ENCODE measurements at regions not wholly inside any gene's neighbourhood (a gene's known extent, or its start where the extent isn't known, plus 50 kb on each side); places are given as distances from the start of the nearest gene placed in this dataset.

DNA sequence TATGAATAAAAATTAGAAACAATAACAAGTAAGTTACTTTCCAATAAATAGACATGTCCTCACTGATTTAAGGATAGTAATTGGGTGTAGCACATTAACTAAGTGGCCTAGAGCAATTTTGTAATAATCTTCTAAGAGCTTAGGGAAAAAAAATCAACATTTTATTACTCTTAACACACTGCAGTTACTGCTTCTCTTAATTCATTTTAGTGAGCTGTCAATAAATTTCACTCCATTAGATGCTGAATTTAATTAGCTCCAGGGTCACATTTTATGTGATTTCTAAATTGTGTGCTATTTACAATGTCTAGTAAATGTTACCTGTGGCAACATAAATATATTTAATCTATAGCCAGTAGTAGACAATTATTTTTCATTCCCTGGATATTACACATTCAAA is 612.0 kb downstream of the C4orf33 start:
- intact Hi-C loops (cut with micrococcal nuclease) = loop anchor here (1.0 kb wide), 1 partner anchor 32 kb away; no protein-coding TSS in a partner anchor
- no peak overlapping the region for H3K56ac ChIP-seq (ENCODE audit: extremely low read depth, insufficient read depth, low read length)
- no peak overlapping the region for H4K5ac ChIP-seq (ENCODE audit: low read depth, low read length)
- no peaks in the 10 kb centered on the region for H4K20me1 ChIP-seq (ENCODE audit: insufficient read depth, low read length)
- CTCF ChIA-PET = no interaction called here
- H3K9me3 ChIP-seq (ENCODE audit: control insufficient read depth, insufficient read depth, low read length) = peaks cover 2% of the 10 kb centered on the region; the same call in 1 of the 2 replicates
- ATAC-seq (ENCODE audit: low read depth) (no peak), DNase-seq (no peak)
- H3K27ac ChIP-seq (ENCODE audit: insufficient read depth, low read length) = no peak overlapping the region
- H3K79me1 ChIP-seq (ENCODE audit: low read depth in 1 of 2, low read length in 2 of 2) = no peaks in the 10 kb centered on the region
- in situ Hi-C loops (cut with MboI; ENCODE audit: low sequenced_read_pairs) = no loop called here
- H2BK20ac ChIP-seq (ENCODE audit: low read depth, low read length) = no peak overlapping the region
- no peaks in the 10 kb centered on the region for H3K36me3 ChIP-seq (ENCODE audit: control insufficient read depth, insufficient read depth, low read length)
- no peak overlapping the region for H2AK9ac ChIP-seq (replicated peaks; ENCODE audit: low read depth, low read length, poor library complexity)
- no peak overlapping the region for H3K14ac ChIP-seq (replicated peaks; ENCODE audit: low read depth, low read length)
- H3K4me1 ChIP-seq (ENCODE audit: control insufficient read depth, insufficient read depth, low read length) = no peaks in the 10 kb centered on the region
- H3K27me3 ChIP-seq (ENCODE audit: control insufficient read depth, insufficient read depth, low read length) = no peaks in the 10 kb centered on the region
- BruUV-seq (replicated peaks) = no TSS peak
- TF ChIP-seq, protein P1, sequence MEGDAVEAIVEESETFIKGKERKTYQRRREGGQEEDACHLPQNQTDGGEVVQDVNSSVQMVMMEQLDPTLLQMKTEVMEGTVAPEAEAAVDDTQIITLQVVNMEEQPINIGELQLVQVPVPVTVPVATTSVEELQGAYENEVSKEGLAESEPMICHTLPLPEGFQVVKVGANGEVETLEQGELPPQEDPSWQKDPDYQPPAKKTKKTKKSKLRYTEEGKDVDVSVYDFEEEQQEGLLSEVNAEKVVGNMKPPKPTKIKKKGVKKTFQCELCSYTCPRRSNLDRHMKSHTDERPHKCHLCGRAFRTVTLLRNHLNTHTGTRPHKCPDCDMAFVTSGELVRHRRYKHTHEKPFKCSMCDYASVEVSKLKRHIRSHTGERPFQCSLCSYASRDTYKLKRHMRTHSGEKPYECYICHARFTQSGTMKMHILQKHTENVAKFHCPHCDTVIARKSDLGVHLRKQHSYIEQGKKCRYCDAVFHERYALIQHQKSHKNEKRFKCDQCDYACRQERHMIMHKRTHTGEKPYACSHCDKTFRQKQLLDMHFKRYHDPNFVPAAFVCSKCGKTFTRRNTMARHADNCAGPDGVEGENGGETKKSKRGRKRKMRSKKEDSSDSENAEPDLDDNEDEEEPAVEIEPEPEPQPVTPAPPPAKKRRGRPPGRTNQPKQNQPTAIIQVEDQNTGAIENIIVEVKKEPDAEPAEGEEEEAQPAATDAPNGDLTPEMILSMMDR (conservative IDR thresholded peaks at IDR 0.05; ENCODE audit: low read depth, low read length) = no peak
- TF ChIP-seq RFX5 (IDR thresholded peaks at IDR 0.05; ENCODE audit: low read depth, low read length) (no peak), MXI1 (IDR thresholded peaks at IDR 0.05; ENCODE audit: borderline replicate concordance, low read depth, low read length) (no peak), BHLHE40 (IDR thresholded peaks at IDR 0.05; ENCODE audit: low read depth, low read length) (no peak), MAZ (IDR thresholded peaks at IDR 0.05; ENCODE audit: borderline replicate concordance, low read depth, low read length) (no peak), CEBPB (IDR thresholded peaks at IDR 0.05; ENCODE audit: low read depth, low read length) (no peak), FOS (IDR thresholded peaks at IDR 0.05; ENCODE audit: low read depth, low read length) (no peak), SMC3 (IDR thresholded peaks at IDR 0.05; ENCODE audit: low read depth, low read length) (no peak), POLR2A (IDR thresholded peaks at IDR 0.05; ENCODE audit: low read depth, low read length) (no peak), RAD21 (IDR thresholded peaks at IDR 0.05; ENCODE audit: low read length) (no peak), NFE2L2 (IDR thresholded peaks at IDR 0.05; ENCODE audit: low read depth, low read length) (no peak), CHD1 (IDR thresholded peaks at IDR 0.05; ENCODE audit: low read depth, low read length) (no peak), RCOR1 (IDR thresholded peaks at IDR 0.05; ENCODE audit: insufficient replicate concordance, low read length) (no peak), MAFK (IDR thresholded peaks at IDR 0.05; ENCODE audit: low read depth, low read length) (no peak)
- TF ChIP-seq, protein P2, sequence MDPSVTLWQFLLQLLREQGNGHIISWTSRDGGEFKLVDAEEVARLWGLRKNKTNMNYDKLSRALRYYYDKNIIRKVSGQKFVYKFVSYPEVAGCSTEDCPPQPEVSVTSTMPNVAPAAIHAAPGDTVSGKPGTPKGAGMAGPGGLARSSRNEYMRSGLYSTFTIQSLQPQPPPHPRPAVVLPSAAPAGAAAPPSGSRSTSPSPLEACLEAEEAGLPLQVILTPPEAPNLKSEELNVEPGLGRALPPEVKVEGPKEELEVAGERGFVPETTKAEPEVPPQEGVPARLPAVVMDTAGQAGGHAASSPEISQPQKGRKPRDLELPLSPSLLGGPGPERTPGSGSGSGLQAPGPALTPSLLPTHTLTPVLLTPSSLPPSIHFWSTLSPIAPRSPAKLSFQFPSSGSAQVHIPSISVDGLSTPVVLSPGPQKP (IDR thresholded peaks at IDR 0.05; ENCODE audit: borderline replicate concordance, low read depth, low read length) = no peak
- TF ChIP-seq, protein P3, sequence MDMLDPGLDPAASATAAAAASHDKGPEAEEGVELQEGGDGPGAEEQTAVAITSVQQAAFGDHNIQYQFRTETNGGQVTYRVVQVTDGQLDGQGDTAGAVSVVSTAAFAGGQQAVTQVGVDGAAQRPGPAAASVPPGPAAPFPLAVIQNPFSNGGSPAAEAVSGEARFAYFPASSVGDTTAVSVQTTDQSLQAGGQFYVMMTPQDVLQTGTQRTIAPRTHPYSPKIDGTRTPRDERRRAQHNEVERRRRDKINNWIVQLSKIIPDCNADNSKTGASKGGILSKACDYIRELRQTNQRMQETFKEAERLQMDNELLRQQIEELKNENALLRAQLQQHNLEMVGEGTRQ (IDR thresholded peaks at IDR 0.05; ENCODE audit: low read depth, low read length) = no peak
- H3K4me3 ChIP-seq (ENCODE audit: insufficient read depth, low read depth, low read length) = no peak overlapping the region
- H3K4me2 ChIP-seq (ENCODE audit: low read depth, low read length) = no peak overlapping the region
- H4K8ac ChIP-seq (ENCODE audit: low read depth in 2 of 2, low read length in 2 of 2) = no peak overlapping the region
- H3K4ac ChIP-seq (ENCODE audit: low read depth, low read length) = no peak overlapping the region
- H3K23ac ChIP-seq (ENCODE audit: low read depth, low read length) = no peak overlapping the region
- H2BK120ac ChIP-seq (ENCODE audit: low read depth, low read length) = no peak overlapping the region
- H3K9me1 ChIP-seq (ENCODE audit: insufficient read depth, low read length) = no peaks in the 10 kb centered on the region
- no peak overlapping the region for H3K9ac ChIP-seq (ENCODE audit: low read depth, low read length)
- POLR2A ChIA-PET (ENCODE audit: unreplicated experiment) = no interaction called here
- no peak overlapping the region for H3K18ac ChIP-seq (ENCODE audit: low read depth, low read length)
- H4K91ac ChIP-seq (ENCODE audit: insufficient read depth, low read depth, low read length) = no peak overlapping the region
- no peak overlapping the region for H2BK5ac ChIP-seq (ENCODE audit: low read depth, low read length, poor library complexity, severe bottlenecking)
- dilution Hi-C loops (cut with HindIII; ENCODE audit: low sequenced_read_pairs, unreplicated experiment) = no loop called here
- H2AFZ ChIP-seq (replicated peaks; ENCODE audit: low read length, poor library complexity) = no peak overlapping the region
- no peak overlapping the region for H2BK15ac ChIP-seq (ENCODE audit: low read depth, low read length)
- H2AK5ac ChIP-seq (ENCODE audit: low read depth, low read length) = no peak overlapping the region

Data from IMR-90 (cell line).